ENCODE measurements at regions not wholly inside any gene's neighbourhood (a gene's known extent, or its start where the extent isn't known, plus 50 kb on each side); places are given as distances from the start of the nearest gene placed in this dataset.

DNA sequence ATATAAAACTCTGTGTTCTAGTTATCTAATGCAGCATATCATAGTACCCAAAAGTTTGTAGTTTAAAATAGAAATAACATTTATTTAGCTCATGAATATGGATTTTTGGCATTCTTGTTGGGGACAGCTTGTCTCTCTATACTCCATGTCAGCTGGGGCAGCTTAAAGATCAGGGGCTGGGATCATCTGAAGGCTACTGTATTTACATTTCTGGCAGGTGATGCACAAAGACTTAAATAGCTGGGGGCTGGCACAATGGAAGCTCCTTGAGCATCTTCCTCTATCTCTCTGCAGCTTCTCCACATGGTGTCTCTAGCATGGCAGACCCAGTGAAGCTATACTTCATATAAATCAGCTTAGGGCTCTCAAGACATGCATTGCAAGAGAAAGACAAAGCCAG is 55.6 kb upstream of the DAB1 start (continued):
- no peak for TF ChIP-seq ZNF197 (CRISPR knock-in tag; IDR thresholded peaks at IDR 0.05; ENCODE audit: low read depth)

DNA sequence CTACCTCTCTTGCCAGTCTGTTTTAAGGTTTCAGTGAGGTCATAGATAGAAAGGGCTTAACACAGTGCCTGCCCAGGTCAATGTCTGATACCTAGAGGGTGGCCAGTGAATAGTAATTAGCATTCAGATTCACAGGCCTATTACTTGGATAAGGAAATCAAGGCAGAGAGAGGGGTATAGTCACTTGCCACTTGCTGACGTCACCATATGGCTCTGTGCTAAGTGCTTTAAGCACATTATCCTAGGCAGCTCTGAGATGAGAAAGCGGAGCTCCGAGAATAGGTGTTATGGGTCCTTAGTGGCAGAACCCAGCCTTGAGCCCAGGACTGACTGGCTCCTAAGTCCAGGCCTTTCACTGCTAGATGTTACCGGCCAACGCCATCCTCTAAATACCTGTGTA is 51.5 kb upstream of the DAB1 start:
- Histone ChIP-seq H3K27ac (ENCODE audit: extremely low read depth, low read depth, low read length) (no peak overlapping the region), H3K9me1 (ENCODE audit: control insufficient read depth, insufficient read depth, low read length) (no peaks in the 10 kb centered on the region), H3K4me1 (replicated peaks in 1 of 2; ENCODE audit: control insufficient read depth in 2 of 2, insufficient read depth in 2 of 2, low read length in 2 of 2) (no peaks in the 10 kb centered on the region), H3K79me2 (ENCODE audit: control insufficient read depth, insufficient read depth, low read length) (no peaks in the 10 kb centered on the region), H3K4me2 (ENCODE audit: insufficient read depth, low read length) (no peak overlapping the region), H2AFZ (ENCODE audit: low read depth, low read length) (no peak overlapping the region), H3K9me3 (replicated peaks; ENCODE audit: control insufficient read depth, insufficient read depth, low read depth, low read length) (no peaks in the 10 kb centered on the region), H3K4me3 (no peak overlapping the region), H4K20me1 (replicated peaks; ENCODE audit: control insufficient read depth, insufficient read depth, low read length) (no peaks in the 10 kb centered on the region), H3K9ac (ENCODE audit: insufficient read depth in 1 of 2, low read depth in 2 of 2, low read length in 2 of 2) (no peak overlapping the region), H3K36me3 (ENCODE audit: control insufficient read depth, insufficient read depth, low read length) (no peaks in the 10 kb centered on the region), H3K27me3 (ENCODE audit: control insufficient read depth in 2 of 2, insufficient read depth in 2 of 2, low read length in 2 of 2) (no peaks in the 10 kb centered on the region)
- FAIRE-seq (no peak), ATAC-seq (no peak), DNase-seq (ENCODE audit: extremely low read depth in 1 of 4, low spot score in 3 of 4) (no peak)
- 3% methylated on average over 5 of the region's 5 CpGs for WGBS (ENCODE audit: insufficient coverage, low coverage, missing lambda C conversion rate)
- POLR2A ChIA-PET = interaction anchor here (1.0 kb wide), 1 partner anchor 12 kb away, joined by 3 read pairs; no protein-coding TSS in a partner anchor
- intact Hi-C loops (cut with micrococcal nuclease) = no loop called here
- in situ Hi-C loops (cut with MboI) = no loop called here
- no TSS peak for BruUV-seq (replicated peaks)
- CTCF ChIA-PET (ENCODE audit: low intra/inter-chr PET ratio) = no interaction called here
- TF ChIP-seq ZSCAN32 (CRISPR knock-in tag; IDR thresholded peaks at IDR 0.05) = no peak
- TF ChIP-seq ZBTB7A (IDR thresholded peaks at IDR 0.05; ENCODE audit: borderline replicate concordance, control insufficient read depth, low read depth, low read length) = no peak
- TF ChIP-seq, protein P1, sequence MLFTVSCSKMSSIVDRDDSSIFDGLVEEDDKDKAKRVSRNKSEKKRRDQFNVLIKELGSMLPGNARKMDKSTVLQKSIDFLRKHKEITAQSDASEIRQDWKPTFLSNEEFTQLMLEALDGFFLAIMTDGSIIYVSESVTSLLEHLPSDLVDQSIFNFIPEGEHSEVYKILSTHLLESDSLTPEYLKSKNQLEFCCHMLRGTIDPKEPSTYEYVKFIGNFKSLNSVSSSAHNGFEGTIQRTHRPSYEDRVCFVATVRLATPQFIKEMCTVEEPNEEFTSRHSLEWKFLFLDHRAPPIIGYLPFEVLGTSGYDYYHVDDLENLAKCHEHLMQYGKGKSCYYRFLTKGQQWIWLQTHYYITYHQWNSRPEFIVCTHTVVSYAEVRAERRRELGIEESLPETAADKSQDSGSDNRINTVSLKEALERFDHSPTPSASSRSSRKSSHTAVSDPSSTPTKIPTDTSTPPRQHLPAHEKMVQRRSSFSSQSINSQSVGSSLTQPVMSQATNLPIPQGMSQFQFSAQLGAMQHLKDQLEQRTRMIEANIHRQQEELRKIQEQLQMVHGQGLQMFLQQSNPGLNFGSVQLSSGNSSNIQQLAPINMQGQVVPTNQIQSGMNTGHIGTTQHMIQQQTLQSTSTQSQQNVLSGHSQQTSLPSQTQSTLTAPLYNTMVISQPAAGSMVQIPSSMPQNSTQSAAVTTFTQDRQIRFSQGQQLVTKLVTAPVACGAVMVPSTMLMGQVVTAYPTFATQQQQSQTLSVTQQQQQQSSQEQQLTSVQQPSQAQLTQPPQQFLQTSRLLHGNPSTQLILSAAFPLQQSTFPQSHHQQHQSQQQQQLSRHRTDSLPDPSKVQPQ (CRISPR knock-in tag; IDR thresholded peaks at IDR 0.05; ENCODE audit: borderline replicate concordance) = no peak
- no peak for TF ChIP-seq SMARCA4 (IDR thresholded peaks at IDR 0.05)
- no peak for TF ChIP-seq ETV6 (IDR thresholded peaks at IDR 0.05; ENCODE audit: borderline replicate concordance in 1 of 2, low read depth in 2 of 2, low read length in 1 of 2)
- TF ChIP-seq ETV6 (CRISPR knock-in tag; IDR thresholded peaks at IDR 0.05; ENCODE audit: borderline replicate concordance) = no peak
- TF ChIP-seq, protein P2, sequence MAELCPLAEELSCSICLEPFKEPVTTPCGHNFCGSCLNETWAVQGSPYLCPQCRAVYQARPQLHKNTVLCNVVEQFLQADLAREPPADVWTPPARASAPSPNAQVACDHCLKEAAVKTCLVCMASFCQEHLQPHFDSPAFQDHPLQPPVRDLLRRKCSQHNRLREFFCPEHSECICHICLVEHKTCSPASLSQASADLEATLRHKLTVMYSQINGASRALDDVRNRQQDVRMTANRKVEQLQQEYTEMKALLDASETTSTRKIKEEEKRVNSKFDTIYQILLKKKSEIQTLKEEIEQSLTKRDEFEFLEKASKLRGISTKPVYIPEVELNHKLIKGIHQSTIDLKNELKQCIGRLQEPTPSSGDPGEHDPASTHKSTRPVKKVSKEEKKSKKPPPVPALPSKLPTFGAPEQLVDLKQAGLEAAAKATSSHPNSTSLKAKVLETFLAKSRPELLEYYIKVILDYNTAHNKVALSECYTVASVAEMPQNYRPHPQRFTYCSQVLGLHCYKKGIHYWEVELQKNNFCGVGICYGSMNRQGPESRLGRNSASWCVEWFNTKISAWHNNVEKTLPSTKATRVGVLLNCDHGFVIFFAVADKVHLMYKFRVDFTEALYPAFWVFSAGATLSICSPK (IDR thresholded peaks at IDR 0.05; ENCODE audit: borderline replicate concordance) = no peak
- TF ChIP-seq PCBP1 (IDR thresholded peaks at IDR 0.05; ENCODE audit: low read depth, low read length, poor library complexity, severe bottlenecking) = no peak
- no peak for TF ChIP-seq MCM7 (IDR thresholded peaks at IDR 0.05)

Data from K562 (cell line).